ENCODE measurements at regions not wholly inside any gene's neighbourhood (a gene's known extent, or its start where the extent isn't known, plus 50 kb on each side); places are given as distances from the start of the nearest gene placed in this dataset.

GRCh38 chr3:145290010-145290409 is 871.0 kb downstream of the PLOD2 start:
- Histone ChIP-seq H3K9me3 (ENCODE audit: control insufficient read depth, low read depth, low read length) (no peaks in the 10 kb centered on the region), H3K27me3 (ENCODE audit: insufficient read depth, low read length) (no peaks in the 10 kb centered on the region), H3K18ac (ENCODE audit: insufficient read length, low read depth, low read length) (no peak overlapping the region), H2AFZ (ENCODE audit: low read length) (no peak overlapping the region), H2BK5ac (ENCODE audit: insufficient read length, low read length) (no peak overlapping the region), H3K4ac (ENCODE audit: low read depth, low read length) (no peak overlapping the region), H4K91ac (ENCODE audit: insufficient read length, low read depth, low read length) (no peak overlapping the region), H3K4me2 (ENCODE audit: insufficient read depth, insufficient read length, low read length) (no peak overlapping the region), H3K23me2 (ENCODE audit: insufficient read length, low read depth, low read length, poor library complexity, severe bottlenecking) (no peaks in the 10 kb centered on the region), H2BK120ac (ENCODE audit: low read depth, low read length, poor library complexity, severe bottlenecking) (no peak overlapping the region), H3K79me2 (ENCODE audit: insufficient read depth, low read length) (no peaks in the 10 kb centered on the region), H3T11ph (ENCODE audit: low read length) (no peak overlapping the region), H3K14ac (ENCODE audit: insufficient read depth, low read length) (no peak overlapping the region), H3K23ac (ENCODE audit: insufficient read length, low read depth, low read length) (no peak overlapping the region), H3K9ac (ENCODE audit: extremely low read depth, insufficient read length, low read length) (no peak overlapping the region), H2BK20ac (ENCODE audit: low read depth, low read length, poor library complexity, severe bottlenecking) (no peak overlapping the region), H4K20me1 (ENCODE audit: control insufficient read depth, insufficient read depth, insufficient read length) (no peaks in the 10 kb centered on the region), H2BK12ac (ENCODE audit: insufficient read length, low read depth, low read length) (no peak overlapping the region), H2AK5ac (ENCODE audit: insufficient read length, low read length) (no peak overlapping the region), H2BK15ac (ENCODE audit: low read depth, low read length) (no peak overlapping the region), H3K79me1 (ENCODE audit: insufficient read depth, low read depth, low read length, poor library complexity, severe bottlenecking) (no peaks in the 10 kb centered on the region), H3K27ac (ENCODE audit: insufficient read length, low read depth, low read length) (no peak overlapping the region), H4K5ac (ENCODE audit: insufficient read length, low read depth, low read length) (no peak overlapping the region), H3K56ac (ENCODE audit: insufficient read length, low read depth, low read length) (no peak overlapping the region), H3K4me1 (ENCODE audit: insufficient read depth, low read length) (no peaks in the 10 kb centered on the region), H4K8ac (replicated peaks; ENCODE audit: insufficient read length, low read depth, low read length) (no peak overlapping the region)
- Mint-ChIP-seq H3K4me3 (no peak overlapping the region), H3K27me3 (ENCODE audit: low read depth) (no peaks in the 10 kb centered on the region), H3K4me1 (no peaks in the 10 kb centered on the region), H3K27ac (no peak overlapping the region), H3K36me3 (ENCODE audit: insufficient read depth in 1 of 3, low read depth in 3 of 3) (no peaks in the 10 kb centered on the region), H3K9me3 (no peaks in the 10 kb centered on the region)
- DNase-seq = no peak
- no peak for TF ChIP-seq CTCF (conservative IDR thresholded peaks at IDR 0.05)
- no CpG with 5 or more reads among the region's 1 CpG for WGBS (ENCODE audit: extremely low coverage, insufficient read length, low lambda C conversion rate)

Data from H9 (cell line).